ENCODE measurements at regions not wholly inside any gene's neighbourhood (a gene's known extent, or its start where the extent isn't known, plus 50 kb on each side); places are given as distances from the start of the nearest gene placed in this dataset.

- no peak for TF ChIP-seq POLR2A (IDR thresholded peaks at IDR 0.05)
- TF ChIP-seq, protein P1, sequence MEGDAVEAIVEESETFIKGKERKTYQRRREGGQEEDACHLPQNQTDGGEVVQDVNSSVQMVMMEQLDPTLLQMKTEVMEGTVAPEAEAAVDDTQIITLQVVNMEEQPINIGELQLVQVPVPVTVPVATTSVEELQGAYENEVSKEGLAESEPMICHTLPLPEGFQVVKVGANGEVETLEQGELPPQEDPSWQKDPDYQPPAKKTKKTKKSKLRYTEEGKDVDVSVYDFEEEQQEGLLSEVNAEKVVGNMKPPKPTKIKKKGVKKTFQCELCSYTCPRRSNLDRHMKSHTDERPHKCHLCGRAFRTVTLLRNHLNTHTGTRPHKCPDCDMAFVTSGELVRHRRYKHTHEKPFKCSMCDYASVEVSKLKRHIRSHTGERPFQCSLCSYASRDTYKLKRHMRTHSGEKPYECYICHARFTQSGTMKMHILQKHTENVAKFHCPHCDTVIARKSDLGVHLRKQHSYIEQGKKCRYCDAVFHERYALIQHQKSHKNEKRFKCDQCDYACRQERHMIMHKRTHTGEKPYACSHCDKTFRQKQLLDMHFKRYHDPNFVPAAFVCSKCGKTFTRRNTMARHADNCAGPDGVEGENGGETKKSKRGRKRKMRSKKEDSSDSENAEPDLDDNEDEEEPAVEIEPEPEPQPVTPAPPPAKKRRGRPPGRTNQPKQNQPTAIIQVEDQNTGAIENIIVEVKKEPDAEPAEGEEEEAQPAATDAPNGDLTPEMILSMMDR (IDR thresholded peaks at IDR 0.05) = no peak
- no peak for TF ChIP-seq POLR2AphosphoS5 (IDR thresholded peaks at IDR 0.05; ENCODE audit: insufficient read depth in 1 of 2, low read depth in 1 of 2)
Observed at GRCh38 chr7:106561666-106562411, 99.1 kb downstream of the CCDC71L start.
